Glutamatergic neuron (in vitro differentiated cells): ENCODE measurements at regions not wholly inside any gene's neighbourhood (a gene's known extent, or its start where the extent isn't known, plus 50 kb on each side); places are given as distances from the start of the nearest gene placed in this dataset.

Experiments
- DNase-seq: peaks from one replicate; pipeline ENCODE4 v3.0.0; 2022
- H3K27ac Mint-ChIP-seq: one replicate; pipeline ENCODE4 v1.8.0; 2020; ENCODE audit warnings: mild to moderate bottlenecking, mixed read lengths, inconsistent platforms; ENCODE audit not compliant: unreplicated experiment
- H3K27me3 Mint-ChIP-seq: one replicate; pipeline ENCODE4 v1.8.0; 2020; ENCODE audit warnings: mild to moderate bottlenecking, moderate library complexity, mixed read lengths, inconsistent platforms; ENCODE audit not compliant: unreplicated experiment
- H3K36me3 Mint-ChIP-seq: one replicate; pipeline ENCODE4 v1.8.0; 2020; ENCODE audit warnings: mild to moderate bottlenecking, mixed read lengths, inconsistent platforms; ENCODE audit not compliant: unreplicated experiment
- H3K4me1 Mint-ChIP-seq: one replicate; pipeline ENCODE4 v1.8.0; 2020; ENCODE audit warnings: mild to moderate bottlenecking, low read depth, mixed read lengths, inconsistent platforms; ENCODE audit not compliant: unreplicated experiment
- H3K4me3 Mint-ChIP-seq: one replicate; pipeline ENCODE4 v1.8.0; 2020; ENCODE audit warnings: mild to moderate bottlenecking, mixed read lengths, inconsistent platforms; ENCODE audit not compliant: unreplicated experiment
- H3K9me3 Mint-ChIP-seq: one replicate; pipeline ENCODE4 v1.8.0; 2020; ENCODE audit warnings: mild to moderate bottlenecking, moderate library complexity, mixed read lengths, inconsistent platforms; ENCODE audit not compliant: unreplicated experiment
- CTCF ChIP-seq: fragments of 200-600 bp; sonication (generic); IDR thresholded peaks from one replicate; pipeline ENCODE4 v1.5.0; 2021; ENCODE audit not compliant: partially characterized antibody, unreplicated experiment

- Mint-ChIP-seq H3K27me3 (no peaks in the 10 kb centered on the region), H3K36me3 (no peaks in the 10 kb centered on the region), H3K27ac (no peak overlapping the region), H3K4me3 (no peak overlapping the region), H3K9me3 (no peaks in the 10 kb centered on the region), H3K4me1 (no peaks in the 10 kb centered on the region)
- TF ChIP-seq CTCF: no peak
- no peak for DNase-seq
These were observed 1135.0 kb downstream of the SLITRK1 start for GRCh38 chr13:82747291-82747690.

DNA sequence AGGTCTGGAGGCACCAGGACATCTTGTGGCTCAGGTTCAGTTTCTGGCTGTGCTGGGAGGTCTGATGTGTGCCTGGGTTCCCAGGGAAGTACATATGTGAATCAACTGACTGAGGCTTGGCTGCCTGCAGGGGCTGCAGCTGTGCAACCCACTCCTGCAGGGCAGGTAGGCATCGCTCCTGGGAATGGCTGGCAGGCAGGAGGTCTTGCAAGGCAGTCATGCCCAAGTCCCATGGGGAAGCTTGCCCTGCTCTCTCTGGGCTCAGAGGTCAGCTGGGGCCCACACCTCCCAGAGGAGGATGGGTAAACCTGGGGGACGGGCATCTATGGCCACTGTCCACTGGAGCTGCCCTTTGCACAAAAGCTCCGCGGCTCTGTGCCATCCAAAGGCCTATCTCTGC is 1141.8 kb downstream of the SLITRK1 start:
- DNase-seq: no peak
- H3K9me3 Mint-ChIP-seq: no peaks in the 10 kb centered on the region
- peaks cover 15% of the 10 kb centered on the region for H3K36me3 Mint-ChIP-seq
- H3K27me3 Mint-ChIP-seq: peaks cover 2% of the 10 kb centered on the region
- no peak overlapping the region for H3K27ac Mint-ChIP-seq
- no peak overlapping the region for H3K4me3 Mint-ChIP-seq
- no peak for TF ChIP-seq CTCF
- no peaks in the 10 kb centered on the region for H3K4me1 Mint-ChIP-seq

DNA sequence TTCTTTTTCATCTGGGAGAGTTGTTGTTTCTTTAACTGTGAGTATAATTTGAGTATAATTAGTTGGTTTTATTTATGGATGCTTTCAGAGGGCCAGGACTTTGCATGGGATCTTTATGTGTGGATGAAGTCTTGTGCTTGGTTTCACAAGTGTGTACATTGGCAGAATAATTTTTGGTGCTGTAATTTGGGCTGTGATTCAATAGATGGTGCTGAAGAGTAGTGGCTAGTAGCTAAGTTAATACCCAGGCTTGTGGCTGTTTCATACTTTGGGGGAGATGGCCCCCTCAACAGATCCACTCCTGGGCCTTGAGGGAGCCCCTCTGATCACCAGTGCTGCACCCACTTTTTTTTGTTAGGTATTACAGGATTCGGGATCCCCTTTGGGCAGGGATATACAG is 1142.4 kb downstream of the SLITRK1 start:
- no peak for DNase-seq
- H3K9me3 Mint-ChIP-seq: no peaks in the 10 kb centered on the region
- no peak for TF ChIP-seq CTCF
- H3K36me3 Mint-ChIP-seq: peaks cover 15% of the 10 kb centered on the region
- no peak overlapping the region for H3K4me3 Mint-ChIP-seq
- peaks cover 2% of the 10 kb centered on the region for H3K27me3 Mint-ChIP-seq
- no peak overlapping the region for H3K27ac Mint-ChIP-seq
- no peaks in the 10 kb centered on the region for H3K4me1 Mint-ChIP-seq

DNA sequence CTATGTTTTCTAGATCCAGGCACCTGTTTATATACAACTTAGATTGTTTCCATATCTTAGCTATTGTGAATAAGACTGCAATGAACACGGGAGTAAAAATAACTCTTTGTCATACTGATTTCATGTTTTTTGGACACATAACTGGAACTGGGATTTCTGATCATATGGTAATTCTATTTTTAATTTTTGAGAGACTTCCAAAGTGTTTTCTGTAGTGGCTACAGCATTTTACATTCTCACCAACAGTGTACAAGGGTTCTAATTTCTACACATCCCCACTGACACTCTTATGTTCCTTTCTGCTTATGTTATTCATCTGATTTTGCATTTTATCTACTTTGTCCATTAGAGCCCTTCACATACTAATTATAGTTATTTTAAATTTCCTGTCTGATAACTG is 1152.9 kb downstream of the SLITRK1 start:
- Mint-ChIP-seq H3K36me3 (no peaks in the 10 kb centered on the region), H3K4me3 (no peak overlapping the region), H3K9me3 (no peaks in the 10 kb centered on the region), H3K27me3 (no peaks in the 10 kb centered on the region), H3K4me1 (no peaks in the 10 kb centered on the region), H3K27ac (no peak overlapping the region)
- no peak for TF ChIP-seq CTCF
- no peak for DNase-seq

GRCh38 chr13:82720986-82721385 is 1161.3 kb downstream of the SLITRK1 start:
- H3K36me3 Mint-ChIP-seq: no peaks in the 10 kb centered on the region
- TF ChIP-seq CTCF: no peak

More at GRCh38 chr13:82720986-82721385, 1161.3 kb downstream of the SLITRK1 start:
- Mint-ChIP-seq H3K4me1 (no peaks in the 10 kb centered on the region), H3K4me3 (no peak overlapping the region), H3K27me3 (no peaks in the 10 kb centered on the region), H3K9me3 (no peaks in the 10 kb centered on the region), H3K27ac (no peak overlapping the region)
- DNase-seq: no peak
